Activated CD4-positive, alpha-beta T cell treated with anti-CD3 and anti-CD28 coated beads, Interleukin-2, amount 10 ng/mL, durations not matched to agents 24 days and 14 days (primary cell): ENCODE measurements at regions not wholly inside any gene's neighbourhood (a gene's known extent, or its start where the extent isn't known, plus 50 kb on each side); places are given as distances from the start of the nearest gene placed in this dataset.

Experiments used
- DNase-seq: peaks from one replicate; pipeline ENCODE4 v3.0.0; 2022
- H3K27ac Mint-ChIP-seq: one replicate; pipeline ENCODE4 v1.8.0; 2022; ENCODE audit warnings: mild to moderate bottlenecking, mixed read lengths
- H3K27me3 Mint-ChIP-seq: one replicate; pipeline ENCODE4 v1.8.0; 2022; ENCODE audit warnings: mixed read lengths
- H3K36me3 Mint-ChIP-seq: one replicate; pipeline ENCODE4 v1.8.0; 2022; ENCODE audit warnings: low read depth, mild to moderate bottlenecking, mixed read lengths
- H3K4me1 Mint-ChIP-seq: one replicate; pipeline ENCODE4 v1.8.0; 2021; ENCODE audit warnings: mixed read lengths
- H3K4me3 Mint-ChIP-seq: one replicate; pipeline ENCODE4 v1.8.0; 2022; ENCODE audit warnings: mild to moderate bottlenecking, moderate library complexity, mixed read lengths
- H3K9me3 Mint-ChIP-seq: one replicate; pipeline ENCODE4 v1.8.0; 2021; ENCODE audit warnings: mixed read lengths
- intact Hi-C: fragments of 100-400 bp; cut with micrococcal nuclease; formaldehyde crosslinking; loops from one replicate; pipeline ENCODE4 v1.15.1; 2023

GRCh38 chr16:65457084-65457483 lies 335.2 kb upstream of the CDH11 start:
- H3K27ac Mint-ChIP-seq = no peak overlapping the region
- no peaks in the 10 kb centered on the region for H3K36me3 Mint-ChIP-seq
- DNase-seq = no peak
- no peak overlapping the region for H3K4me3 Mint-ChIP-seq
- peaks cover 12% of the 10 kb centered on the region for H3K9me3 Mint-ChIP-seq
- no peaks in the 10 kb centered on the region for H3K4me1 Mint-ChIP-seq
- no peaks in the 10 kb centered on the region for H3K27me3 Mint-ChIP-seq
- intact Hi-C loops = no loop called here

GRCh38 chr16:65455761-65456160 lies 333.9 kb upstream of the CDH11 start:
- Mint-ChIP-seq H3K4me1 (no peaks in the 10 kb centered on the region), H3K27me3 (no peaks in the 10 kb centered on the region), H3K4me3 (no peak overlapping the region), H3K9me3 (peaks cover 9% of the 10 kb centered on the region), H3K36me3 (no peaks in the 10 kb centered on the region), H3K27ac (no peak overlapping the region)
- intact Hi-C loops = no loop called here
- DNase-seq = no peak

GRCh38 chr16:65453646-65454045 lies 331.8 kb upstream of the CDH11 start:
- Mint-ChIP-seq H3K9me3 (peaks cover 5% of the 10 kb centered on the region), H3K36me3 (no peaks in the 10 kb centered on the region), H3K4me3 (no peak overlapping the region), H3K4me1 (no peaks in the 10 kb centered on the region), H3K27ac (no peak overlapping the region), H3K27me3 (no peaks in the 10 kb centered on the region)
- DNase-seq = no peak
- intact Hi-C loops = no loop called here

GRCh38 chr16:65449526-65449925 lies 327.7 kb upstream of the CDH11 start:
- no peaks in the 10 kb centered on the region for H3K27me3 Mint-ChIP-seq
- no peaks in the 10 kb centered on the region for H3K4me1 Mint-ChIP-seq
- DNase-seq = no peak
- no peak overlapping the region for H3K4me3 Mint-ChIP-seq
- peaks cover 5% of the 10 kb centered on the region for H3K9me3 Mint-ChIP-seq
- H3K27ac Mint-ChIP-seq = no peak overlapping the region
- no peaks in the 10 kb centered on the region for H3K36me3 Mint-ChIP-seq
- intact Hi-C loops = no loop called here

GRCh38 chr16:65446427-65446826 lies 324.6 kb upstream of the CDH11 start:
- intact Hi-C loops = no loop called here
- H3K4me1 Mint-ChIP-seq = no peaks in the 10 kb centered on the region
- H3K27me3 Mint-ChIP-seq = no peaks in the 10 kb centered on the region
- no peak for DNase-seq
- H3K9me3 Mint-ChIP-seq = no peaks in the 10 kb centered on the region
- no peaks in the 10 kb centered on the region for H3K36me3 Mint-ChIP-seq
- H3K27ac Mint-ChIP-seq = no peak overlapping the region
- H3K4me3 Mint-ChIP-seq = no peak overlapping the region

GRCh38 chr16:65445313-65446260 lies 323.7 kb upstream of the CDH11 start:
- no peaks in the 10 kb centered on the region for H3K9me3 Mint-ChIP-seq
- no peak for DNase-seq
- H3K4me3 Mint-ChIP-seq = no peak overlapping the region
- no peaks in the 10 kb centered on the region for H3K27me3 Mint-ChIP-seq
- H3K4me1 Mint-ChIP-seq = no peaks in the 10 kb centered on the region
- H3K36me3 Mint-ChIP-seq = no peaks in the 10 kb centered on the region
- intact Hi-C loops = no loop called here
- H3K27ac Mint-ChIP-seq = no peak overlapping the region

GRCh38 chr16:65441501-65441900 lies 319.6 kb upstream of the CDH11 start:
- intact Hi-C loops = no loop called here
- no peaks in the 10 kb centered on the region for H3K9me3 Mint-ChIP-seq
- no peak overlapping the region for H3K27ac Mint-ChIP-seq
- H3K4me1 Mint-ChIP-seq = no peaks in the 10 kb centered on the region
- no peaks in the 10 kb centered on the region for H3K36me3 Mint-ChIP-seq
- H3K4me3 Mint-ChIP-seq = no peak overlapping the region
- no peaks in the 10 kb centered on the region for H3K27me3 Mint-ChIP-seq
- DNase-seq = no peak

GRCh38 chr16:65429504-65430181 lies 307.8 kb upstream of the CDH11 start:
- H3K36me3 Mint-ChIP-seq = no peaks in the 10 kb centered on the region

GRCh38 chr16:65426484-65426883 lies 304.6 kb upstream of the CDH11 start:
- Mint-ChIP-seq H3K27me3 (no peaks in the 10 kb centered on the region), H3K9me3 (peaks cover 2% of the 10 kb centered on the region), H3K4me1 (no peaks in the 10 kb centered on the region), H3K4me3 (no peak overlapping the region), H3K27ac (no peak overlapping the region), H3K36me3 (no peaks in the 10 kb centered on the region)
- intact Hi-C loops = no loop called here
- DNase-seq = no peak

More at GRCh38 chr16:65429504-65430181, 307.8 kb upstream of the CDH11 start:
- no peak overlapping the region for H3K27ac Mint-ChIP-seq
- peaks cover 6% of the 10 kb centered on the region for H3K9me3 Mint-ChIP-seq
- H3K4me3 Mint-ChIP-seq = no peak overlapping the region
- no peaks in the 10 kb centered on the region for H3K4me1 Mint-ChIP-seq
- no peaks in the 10 kb centered on the region for H3K27me3 Mint-ChIP-seq
- no peak for DNase-seq
- intact Hi-C loops = no loop called here

- no peak overlapping the region for H3K4me3 Mint-ChIP-seq
- DNase-seq = no peak
- no peak overlapping the region for H3K27ac Mint-ChIP-seq
- no peaks in the 10 kb centered on the region for H3K27me3 Mint-ChIP-seq
- H3K4me1 Mint-ChIP-seq = no peaks in the 10 kb centered on the region
- peaks cover 8% of the 10 kb centered on the region for H3K9me3 Mint-ChIP-seq
- no peaks in the 10 kb centered on the region for H3K36me3 Mint-ChIP-seq
- intact Hi-C loops = no loop called here
Observed at GRCh38 chr16:65422934-65423333, 301.1 kb upstream of the CDH11 start.

GRCh38 chr16:65421596-65421995 lies 299.7 kb upstream of the CDH11 start:
- no peak overlapping the region for H3K27ac Mint-ChIP-seq
- H3K36me3 Mint-ChIP-seq = no peaks in the 10 kb centered on the region
- H3K9me3 Mint-ChIP-seq = peaks cover 11% of the 10 kb centered on the region
- H3K4me1 Mint-ChIP-seq = no peaks in the 10 kb centered on the region
- no peak overlapping the region for H3K4me3 Mint-ChIP-seq
- intact Hi-C loops = no loop called here
- no peaks in the 10 kb centered on the region for H3K27me3 Mint-ChIP-seq
- DNase-seq = no peak

GRCh38 chr16:65418435-65418834 lies 296.6 kb upstream of the CDH11 start:
- Mint-ChIP-seq H3K4me3 (no peak overlapping the region), H3K36me3 (no peaks in the 10 kb centered on the region)
- intact Hi-C loops = no loop called here

GRCh38 chr16:65415460-65415859 lies 293.6 kb upstream of the CDH11 start:
- Mint-ChIP-seq H3K27ac (no peak overlapping the region), H3K4me1 (no peaks in the 10 kb centered on the region), H3K4me3 (no peak overlapping the region), H3K9me3 (peaks cover 14% of the 10 kb centered on the region), H3K27me3 (no peaks in the 10 kb centered on the region), H3K36me3 (no peaks in the 10 kb centered on the region)
- no peak for DNase-seq
- intact Hi-C loops = no loop called here

More at GRCh38 chr16:65418435-65418834, 296.6 kb upstream of the CDH11 start:
- Mint-ChIP-seq H3K4me1 (no peaks in the 10 kb centered on the region), H3K27me3 (no peaks in the 10 kb centered on the region), H3K9me3 (peaks cover 16% of the 10 kb centered on the region), H3K27ac (no peak overlapping the region)
- no peak for DNase-seq

- Mint-ChIP-seq H3K4me3 (no peak overlapping the region), H3K36me3 (no peaks in the 10 kb centered on the region), H3K27me3 (no peaks in the 10 kb centered on the region), H3K4me1 (no peaks in the 10 kb centered on the region), H3K9me3 (peaks cover 14% of the 10 kb centered on the region), H3K27ac (no peak overlapping the region)
- no peak for DNase-seq
- intact Hi-C loops = no loop called here
Observed at GRCh38 chr16:65414284-65414984, 292.6 kb upstream of the CDH11 start.
